GM12872 (cell line): ENCODE measurements at regions not wholly inside any gene's neighbourhood (a gene's known extent, or its start where the extent isn't known, plus 50 kb on each side); places are given as distances from the start of the nearest gene placed in this dataset.

Experiments
- TF ChIP-seq, protein P1 (sequence below): IDR thresholded peaks from 3 replicates; pipeline ENCODE4 v1.5.1; 2011; ENCODE audit warnings: low read depth, mild to moderate bottlenecking, low read length, moderate library complexity; ENCODE audit not compliant: insufficient read depth

- TF ChIP-seq, protein P1, sequence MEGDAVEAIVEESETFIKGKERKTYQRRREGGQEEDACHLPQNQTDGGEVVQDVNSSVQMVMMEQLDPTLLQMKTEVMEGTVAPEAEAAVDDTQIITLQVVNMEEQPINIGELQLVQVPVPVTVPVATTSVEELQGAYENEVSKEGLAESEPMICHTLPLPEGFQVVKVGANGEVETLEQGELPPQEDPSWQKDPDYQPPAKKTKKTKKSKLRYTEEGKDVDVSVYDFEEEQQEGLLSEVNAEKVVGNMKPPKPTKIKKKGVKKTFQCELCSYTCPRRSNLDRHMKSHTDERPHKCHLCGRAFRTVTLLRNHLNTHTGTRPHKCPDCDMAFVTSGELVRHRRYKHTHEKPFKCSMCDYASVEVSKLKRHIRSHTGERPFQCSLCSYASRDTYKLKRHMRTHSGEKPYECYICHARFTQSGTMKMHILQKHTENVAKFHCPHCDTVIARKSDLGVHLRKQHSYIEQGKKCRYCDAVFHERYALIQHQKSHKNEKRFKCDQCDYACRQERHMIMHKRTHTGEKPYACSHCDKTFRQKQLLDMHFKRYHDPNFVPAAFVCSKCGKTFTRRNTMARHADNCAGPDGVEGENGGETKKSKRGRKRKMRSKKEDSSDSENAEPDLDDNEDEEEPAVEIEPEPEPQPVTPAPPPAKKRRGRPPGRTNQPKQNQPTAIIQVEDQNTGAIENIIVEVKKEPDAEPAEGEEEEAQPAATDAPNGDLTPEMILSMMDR: no peak
Observed at GRCh38 chr22:22428222-22429098, 80.1 kb downstream of the ZNF280B start.

- TF ChIP-seq, protein P1: no peak
Observed at GRCh38 chr22:22429369-22430108, 79.0 kb downstream of the ZNF280B start.

DNA sequence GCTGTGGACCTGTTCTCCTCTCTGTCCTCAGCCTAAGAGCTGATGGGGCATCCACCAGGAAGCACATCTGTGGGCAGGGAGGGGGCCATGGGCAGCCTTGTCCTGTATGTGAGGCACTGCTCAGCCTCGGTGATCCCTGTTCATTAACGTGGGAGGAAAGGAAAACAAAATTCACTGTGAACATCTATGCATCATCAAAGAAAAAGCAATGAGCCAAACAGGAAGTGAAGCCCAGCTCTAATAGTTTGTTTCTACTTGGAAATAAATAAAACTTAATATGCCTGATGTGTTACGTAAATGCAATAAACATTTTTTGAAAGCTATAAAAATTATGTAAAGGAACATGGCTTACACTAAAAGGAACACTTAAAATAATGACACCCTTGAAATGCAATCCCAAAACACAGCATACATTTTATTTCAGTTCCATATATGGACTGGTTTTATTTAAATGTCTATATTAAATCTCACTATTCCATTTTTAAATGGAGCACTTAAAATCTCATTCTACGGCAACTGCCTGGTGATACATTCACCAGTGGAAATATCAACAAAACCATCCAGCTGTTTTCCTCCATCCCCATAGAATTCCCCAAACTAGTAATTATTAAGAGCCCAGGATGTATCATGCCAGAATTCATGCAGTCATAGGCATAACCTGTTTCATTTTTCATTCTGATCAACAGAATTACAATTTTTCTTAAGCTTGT is 78.3 kb downstream of the ZNF280B start:
- TF ChIP-seq, protein P1: no peak

- TF ChIP-seq, protein P1: peak; percentile 84
Observed at GRCh38 chr22:22431271-22432220, 77.0 kb downstream of the ZNF280B start.

DNA sequence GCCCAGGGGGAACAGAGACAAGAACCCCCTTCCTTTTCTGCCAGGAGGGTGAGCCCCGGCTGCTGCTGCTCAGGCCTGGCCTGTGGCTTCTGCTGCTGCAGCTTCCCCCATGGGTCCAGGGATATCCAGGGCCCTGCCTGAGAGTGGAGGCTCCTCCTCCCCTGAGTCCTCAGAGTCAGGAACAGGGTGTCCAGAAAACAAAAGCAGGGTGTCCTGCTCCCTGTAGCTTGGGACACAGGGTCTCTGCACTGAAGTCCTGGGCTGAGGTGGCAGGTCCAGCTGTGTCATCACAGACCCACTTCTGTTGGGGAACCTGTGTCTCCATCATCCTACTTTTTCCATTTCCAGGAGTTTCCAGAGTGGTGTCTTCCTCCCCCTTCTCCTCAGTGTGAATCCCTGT is 76.1 kb downstream of the ZNF280B start:
- TF ChIP-seq, protein P1: no peak

- TF ChIP-seq, protein P1: no peak
Observed at GRCh38 chr22:22432937-22433336, 75.6 kb downstream of the ZNF280B start.
